Muscle of leg (tissue), 3 donors: ENCODE measurements at regions not wholly inside any gene's neighbourhood (a gene's known extent, or its start where the extent isn't known, plus 50 kb on each side); places are given as distances from the start of the nearest gene placed in this dataset.

Experiments
- DNase-seq: peaks from one replicate; pipeline ENCODE4 v3.0.0; 2013
- H3K27ac ChIP-seq: one replicate; pipeline ENCODE4 v1.5.1; 2013; ENCODE audit warnings: mild to moderate bottlenecking, low read length, control low read depth
- H3K27me3 ChIP-seq: one replicate; pipeline ENCODE4 v1.6.1; 2013; ENCODE audit warnings: low read length; ENCODE audit not compliant: control insufficient read depth, insufficient read depth
- H3K36me3 ChIP-seq: one replicate; pipeline ENCODE4 v1.6.1; 2013; ENCODE audit warnings: low read length; ENCODE audit not compliant: control insufficient read depth, insufficient read depth
- H3K4me1 ChIP-seq: one replicate; pipeline ENCODE4 v1.6.1; 2013; ENCODE audit warnings: low read length; ENCODE audit not compliant: control insufficient read depth, insufficient read depth
- H3K4me3 ChIP-seq: one replicate; pipeline ENCODE4 v1.5.1; 2013; ENCODE audit warnings: low read length, control low read depth
- H3K9me3 ChIP-seq: replicated peaks from 2 replicates; pipeline ENCODE4 v1.6.1; 2013; ENCODE audit warnings: low read depth, low read length; ENCODE audit not compliant: control insufficient read depth
- WGBS: methylation state at CpG from one replicate; pipeline ENCODE4 v1.1.5; 2013; ENCODE audit warnings: missing lambda C conversion rate; ENCODE audit not compliant: insufficient coverage; 5-methylcytosine and 5-hydroxymethylcytosine counted together

DNA sequence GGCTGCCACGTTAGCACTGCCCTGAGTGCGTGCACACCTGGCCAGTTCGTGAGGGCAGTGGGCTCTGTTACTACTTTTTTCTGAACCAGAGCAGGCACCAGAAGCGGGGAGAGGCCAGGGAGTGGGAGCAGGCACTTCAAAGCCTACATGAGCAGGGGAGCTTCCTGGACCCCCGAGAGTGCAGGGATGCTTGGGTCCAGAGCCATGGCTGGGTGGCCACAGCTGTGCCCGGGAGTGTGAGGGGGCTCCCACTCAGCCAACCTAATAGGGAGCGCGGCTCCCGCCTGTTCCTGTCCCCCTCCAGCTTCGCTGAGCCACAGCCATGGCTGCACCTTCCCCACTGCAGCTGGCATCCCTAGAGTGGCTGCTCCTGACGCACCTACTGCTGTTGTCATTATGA, 1423.3 kb downstream of the SI start:
- Histone ChIP-seq H3K4me3 (no peak overlapping the region), H3K36me3 (no peaks in the 10 kb centered on the region), H3K27me3 (no peaks in the 10 kb centered on the region), H3K27ac (no peak overlapping the region), H3K4me1 (no peaks in the 10 kb centered on the region), H3K9me3 (no peaks in the 10 kb centered on the region)
- WGBS: 89% methylated on average over 5 of the region's 11 CpGs
- DNase-seq: no peak

DNA sequence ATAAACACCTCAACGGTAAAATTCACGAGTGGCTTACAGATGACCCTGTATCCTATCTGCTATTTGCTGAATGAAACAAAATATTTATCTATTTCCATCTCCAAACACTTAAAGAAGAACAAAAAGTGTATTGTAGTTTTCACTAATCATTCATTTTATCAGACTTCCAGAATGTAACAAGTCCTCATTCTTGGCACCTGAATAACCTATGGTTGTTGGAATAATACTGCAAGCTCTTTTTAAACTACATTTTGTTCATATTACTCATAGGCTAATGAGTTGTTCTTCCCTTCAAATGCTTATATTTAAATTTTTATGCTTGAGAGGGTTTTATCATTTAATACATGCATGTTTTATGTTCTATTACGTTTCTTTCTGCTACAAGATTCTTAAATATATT, 1434.1 kb downstream of the SI start:
- no CpG with 5 or more reads among the region's 3 CpGs for WGBS

DNA sequence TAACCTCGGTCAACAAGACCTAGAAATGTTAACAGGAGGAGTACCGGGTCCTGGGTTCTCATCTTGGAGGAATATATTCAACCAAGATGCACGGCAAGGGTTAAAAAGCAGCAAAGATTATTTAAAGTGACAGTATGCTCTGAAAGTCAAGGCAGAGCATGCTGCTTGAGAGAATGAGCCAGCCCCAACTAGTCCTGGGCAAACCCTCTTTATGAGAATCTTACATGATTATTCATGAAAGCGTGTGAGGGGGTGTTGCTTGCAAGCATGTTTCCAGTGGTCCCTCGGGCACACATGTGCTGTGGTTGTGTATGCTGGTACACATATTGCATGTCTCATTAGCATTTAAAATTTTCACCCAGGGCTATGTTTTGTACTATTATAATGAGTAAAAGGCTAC, 1445.6 kb downstream of the SI start:
- no peak for DNase-seq
- 78% methylated on average over 2 of the region's 5 CpGs for WGBS
- no peak overlapping the region for H3K27ac ChIP-seq

More for the DNA sequence above, 1434.1 kb downstream of the SI start:
- Histone ChIP-seq H3K4me1 (no peaks in the 10 kb centered on the region), H3K27me3 (no peaks in the 10 kb centered on the region), H3K36me3 (no peaks in the 10 kb centered on the region), H3K4me3 (no peak overlapping the region), H3K27ac (no peak overlapping the region), H3K9me3 (no peaks in the 10 kb centered on the region)
- DNase-seq: no peak

DNA sequence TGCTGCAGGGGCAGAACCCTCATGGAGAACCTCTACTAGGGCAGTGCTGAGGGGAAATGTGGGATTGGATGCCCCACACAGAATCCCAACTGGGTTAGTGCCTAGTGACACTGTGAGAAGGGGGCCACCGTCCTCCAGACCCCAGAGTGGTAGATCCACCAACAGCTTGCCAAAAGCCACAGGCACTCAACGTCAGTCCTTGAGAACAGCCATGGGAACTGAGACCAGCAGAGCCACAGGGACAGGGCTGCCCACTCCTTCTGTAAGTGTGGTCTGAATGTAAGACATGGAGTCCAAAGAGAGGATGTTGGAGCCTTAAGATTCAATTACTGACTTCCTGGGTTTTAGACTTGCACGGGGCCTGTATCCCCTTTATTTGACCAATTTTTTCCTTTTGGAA, 1451.5 kb downstream of the SI start:
- Histone ChIP-seq H3K36me3 (no peaks in the 10 kb centered on the region), H3K27ac (no peak overlapping the region), H3K4me3 (no peak overlapping the region), H3K4me1 (no peaks in the 10 kb centered on the region), H3K9me3 (no peaks in the 10 kb centered on the region), H3K27me3 (no peaks in the 10 kb centered on the region)
- 64% methylated on average over 2 of the region's 3 CpGs for WGBS
- DNase-seq: no peak

More for the DNA sequence above, 1445.6 kb downstream of the SI start:
- Histone ChIP-seq H3K4me3 (no peak overlapping the region), H3K9me3 (no peaks in the 10 kb centered on the region), H3K4me1 (no peaks in the 10 kb centered on the region), H3K27me3 (no peaks in the 10 kb centered on the region), H3K36me3 (no peaks in the 10 kb centered on the region)

DNA sequence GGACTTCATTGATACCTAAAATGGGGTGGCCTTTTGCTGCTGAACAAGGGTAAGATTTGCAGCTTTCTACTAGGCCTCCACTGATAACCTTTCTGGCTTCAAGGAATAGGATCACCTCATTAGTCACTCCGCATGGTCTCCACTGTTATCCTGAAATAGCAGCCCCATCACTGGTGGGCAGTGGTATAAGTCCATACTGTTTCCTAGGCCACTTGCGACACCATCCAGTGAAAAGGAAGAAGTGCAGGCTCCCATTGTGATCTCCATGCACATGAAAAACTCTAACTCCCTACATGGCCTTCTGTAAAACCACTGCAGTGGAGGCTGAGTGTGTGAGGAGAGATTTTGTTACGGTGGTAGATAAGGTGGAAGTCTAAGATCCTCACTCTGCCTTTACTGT, 1455.9 kb downstream of the SI start:
- DNase-seq: peak; percentile 1
- Histone ChIP-seq H3K27me3 (no peaks in the 10 kb centered on the region), H3K4me1 (no peaks in the 10 kb centered on the region), H3K9me3 (no peaks in the 10 kb centered on the region), H3K27ac (no peak overlapping the region), H3K36me3 (no peaks in the 10 kb centered on the region), H3K4me3 (no peak overlapping the region)
- WGBS: 83% methylated on average over 1 of the region's 3 CpGs

DNA sequence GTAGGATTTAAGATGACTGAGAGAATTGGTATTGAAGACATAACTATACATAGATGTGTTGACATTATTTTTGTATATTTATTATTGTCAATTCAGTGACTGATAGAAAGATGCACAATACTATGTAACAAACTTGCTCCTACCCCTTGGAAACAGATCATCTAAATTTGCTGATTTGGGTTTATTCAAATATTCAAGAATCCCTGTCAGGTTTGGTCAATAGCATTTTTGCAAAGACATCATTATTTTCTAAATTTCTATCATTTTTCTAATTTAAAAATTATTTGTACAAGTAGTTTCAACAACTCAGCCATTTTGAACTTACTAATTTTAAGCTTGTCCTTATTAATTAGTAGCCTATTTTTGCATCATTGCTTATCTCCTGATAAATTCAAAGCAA, 1463.4 kb downstream of the SI start:
- Histone ChIP-seq H3K27me3 (no peaks in the 10 kb centered on the region), H3K27ac (no peak overlapping the region), H3K36me3 (no peaks in the 10 kb centered on the region), H3K4me1 (no peaks in the 10 kb centered on the region), H3K9me3 (no peaks in the 10 kb centered on the region), H3K4me3 (no peak overlapping the region)
- no peak for DNase-seq

DNA sequence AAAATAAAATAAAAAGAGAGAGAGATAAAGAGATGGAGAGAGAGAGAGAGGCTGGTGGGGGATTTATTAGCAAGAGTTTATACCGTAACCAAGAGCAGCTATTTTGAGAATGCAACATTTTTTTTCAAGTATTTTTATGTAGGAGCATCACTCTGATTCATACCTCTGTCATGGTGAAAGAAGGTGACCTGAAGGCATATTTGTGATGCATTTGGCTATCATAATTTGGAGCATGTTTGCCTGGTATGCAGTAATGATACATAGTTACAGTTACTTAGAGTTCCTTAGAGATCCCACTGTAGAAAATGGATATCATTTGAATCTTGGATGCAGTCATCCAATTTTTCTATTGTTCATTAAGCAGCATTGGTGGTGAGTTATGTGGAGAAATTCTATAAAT, 1472.4 kb downstream of the SI start:
- H3K27ac ChIP-seq: no peak overlapping the region
- no peak for DNase-seq
- no peaks in the 10 kb centered on the region for H3K27me3 ChIP-seq
- H3K4me3 ChIP-seq: no peak overlapping the region
- no peaks in the 10 kb centered on the region for H3K36me3 ChIP-seq
- WGBS: no CpG with 5 or more reads among the region's 1 CpG
- no peaks in the 10 kb centered on the region for H3K9me3 ChIP-seq
- H3K4me1 ChIP-seq: no peaks in the 10 kb centered on the region

DNA sequence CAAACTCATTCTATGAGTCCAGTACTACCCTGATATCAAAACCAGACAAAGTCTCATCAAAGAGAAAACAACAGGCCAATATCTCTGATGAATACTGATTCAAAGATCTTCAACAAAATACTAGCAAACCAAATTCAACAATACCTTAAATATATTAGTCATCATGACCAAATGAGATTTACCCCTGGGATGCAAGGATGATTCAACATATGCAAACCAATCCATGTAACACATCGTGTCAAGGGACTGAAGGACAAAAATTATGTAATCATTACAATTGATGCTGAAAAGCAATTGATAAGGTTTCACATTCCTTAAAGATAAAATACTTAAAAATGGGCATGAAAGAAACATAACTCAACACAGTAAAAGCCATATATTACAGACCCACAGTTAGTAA, 1476.9 kb downstream of the SI start:
- DNase-seq: no peak
- no CpG with 5 or more reads among the region's 1 CpG for WGBS

DNA sequence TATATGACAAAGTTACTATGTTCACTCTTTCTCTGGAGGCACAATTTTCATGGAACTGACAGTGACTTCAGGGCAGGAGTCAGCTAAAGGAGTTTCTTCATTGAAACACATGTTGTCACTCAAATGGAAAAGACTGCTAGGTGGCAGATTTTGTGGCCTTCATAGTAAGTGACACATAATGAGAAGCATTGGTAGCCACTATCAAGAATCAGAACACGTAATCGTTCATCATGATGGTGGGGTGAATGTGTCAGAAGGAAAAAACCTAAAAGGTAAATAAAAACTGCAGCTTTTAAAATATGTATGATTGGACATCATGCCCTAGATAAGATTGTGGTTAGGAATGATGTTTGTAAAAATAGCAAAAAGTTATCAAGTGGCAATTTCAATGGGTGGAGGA, 1491.0 kb downstream of the SI start:
- 93% methylated on average over 2 of the region's 2 CpGs for WGBS
- Histone ChIP-seq H3K27ac (no peak overlapping the region), H3K4me1 (no peaks in the 10 kb centered on the region), H3K36me3 (no peaks in the 10 kb centered on the region), H3K9me3 (peaks cover 10% of the 10 kb centered on the region), H3K27me3 (no peaks in the 10 kb centered on the region), H3K4me3 (no peak overlapping the region)
- DNase-seq: no peak

More for the DNA sequence above, 1476.9 kb downstream of the SI start:
- H3K27me3 ChIP-seq: no peaks in the 10 kb centered on the region
- H3K27ac ChIP-seq: no peak overlapping the region
- H3K9me3 ChIP-seq: no peaks in the 10 kb centered on the region
- H3K4me1 ChIP-seq: no peaks in the 10 kb centered on the region
- H3K36me3 ChIP-seq: no peaks in the 10 kb centered on the region
- H3K4me3 ChIP-seq: no peak overlapping the region

DNA sequence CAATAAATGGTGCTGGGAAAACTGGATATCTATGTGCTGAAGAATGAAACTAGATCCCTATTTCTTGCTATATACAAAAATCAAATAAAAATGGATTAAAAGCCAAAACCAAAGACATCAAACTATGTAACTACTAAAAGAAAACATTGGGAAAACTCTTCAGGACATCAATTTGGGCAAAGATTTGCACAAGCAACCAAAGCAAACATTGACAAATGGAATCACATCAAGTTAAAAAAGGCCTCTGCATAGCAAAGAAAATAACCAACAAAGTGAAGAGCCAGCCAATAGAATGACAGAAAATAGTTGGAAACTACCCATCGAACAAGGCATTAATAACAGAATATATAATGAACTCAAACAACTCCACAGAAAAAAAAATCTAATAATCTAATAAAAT, 1495.3 kb downstream of the SI start:
- Histone ChIP-seq H3K9me3 (peaks cover 10% of the 10 kb centered on the region), H3K27ac (no peak overlapping the region), H3K27me3 (no peaks in the 10 kb centered on the region), H3K36me3 (no peaks in the 10 kb centered on the region), H3K4me1 (no peaks in the 10 kb centered on the region), H3K4me3 (no peak overlapping the region)
- WGBS: no CpG with 5 or more reads among the region's 1 CpG
- no peak for DNase-seq

DNA sequence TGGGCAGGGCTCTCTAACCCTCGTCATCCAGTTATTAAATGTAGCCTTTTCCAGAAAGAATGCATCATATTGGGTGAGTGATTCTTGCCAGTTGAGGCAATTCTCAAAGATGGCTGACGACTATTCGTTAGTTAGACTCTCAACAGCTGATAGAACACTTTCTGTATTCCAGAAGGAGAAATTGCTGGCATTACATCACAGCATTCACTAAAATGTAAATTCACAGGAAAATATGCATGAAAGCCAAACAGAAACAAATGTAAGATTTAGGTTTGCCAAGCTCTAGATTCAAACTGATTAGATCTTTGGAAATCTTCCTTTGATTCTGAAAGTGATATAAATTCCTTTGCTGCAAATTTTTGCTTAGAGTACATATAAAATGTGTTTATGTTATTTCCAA, 1501.0 kb downstream of the SI start:
- Histone ChIP-seq H3K4me1 (no peaks in the 10 kb centered on the region), H3K27ac (no peak overlapping the region), H3K27me3 (no peaks in the 10 kb centered on the region), H3K36me3 (no peaks in the 10 kb centered on the region), H3K9me3 (peaks cover 8% of the 10 kb centered on the region), H3K4me3 (no peak overlapping the region)
- no CpG with 5 or more reads among the region's 3 CpGs for WGBS
- peak; percentile 33 for DNase-seq
